ENCODE measurements at regions not wholly inside any gene's neighbourhood (a gene's known extent, or its start where the extent isn't known, plus 50 kb on each side); places are given as distances from the start of the nearest gene placed in this dataset.
"Not testable (repeated sequence)": the region's sequence is repeated elsewhere in the genome, so short reads cannot be mapped to it uniquely, and the experiment has no call there.

- TF ChIP-seq PKNOX1 (IDR thresholded peaks at IDR 0.05), result no peak
- TF ChIP-seq FOXK2 (IDR thresholded peaks at IDR 0.05), result no peak
- TF ChIP-seq SUZ12 (IDR thresholded peaks at IDR 0.05), result no peak
- TF ChIP-seq ARNT (IDR thresholded peaks at IDR 0.05), result no peak
- TF ChIP-seq TARDBP (IDR thresholded peaks at IDR 0.05), result no peak
- TF ChIP-seq FOXA1 (IDR thresholded peaks at IDR 0.05), result no peak
- TF ChIP-seq HDGF (IDR thresholded peaks at IDR 0.05; ENCODE audit: borderline replicate concordance), result no peak
- TF ChIP-seq BHLHE40 (IDR thresholded peaks at IDR 0.05; ENCODE audit: borderline replicate concordance), result no peak
- TF ChIP-seq ELF4 (IDR thresholded peaks at IDR 0.05), result no peak
- no peak for TF ChIP-seq L3MBTL2 (conservative IDR thresholded peaks at IDR 0.05)
- ChIA-PET POLR2A (no interaction called here), CTCF (no interaction called here)
- no peak for DNase-seq (ENCODE audit: extremely low spot score)
Observed at GRCh38 chr7:113622796-113623195, 296.0 kb downstream of the PPP1R3A start.

- DNase-seq (ENCODE audit: extremely low spot score), result no peak
- ChIA-PET CTCF (no interaction called here), POLR2A (no interaction called here)
- no peak for TF ChIP-seq HDGF (IDR thresholded peaks at IDR 0.05; ENCODE audit: borderline replicate concordance)
- TF ChIP-seq PKNOX1 (IDR thresholded peaks at IDR 0.05), result no peak
- no peak for TF ChIP-seq TARDBP (IDR thresholded peaks at IDR 0.05)
- no peak for TF ChIP-seq SUZ12 (IDR thresholded peaks at IDR 0.05)
- no peak for TF ChIP-seq CTBP1 (IDR thresholded peaks at IDR 0.05; ENCODE audit: borderline replicate concordance)
- TF ChIP-seq ELF4 (IDR thresholded peaks at IDR 0.05), result no peak
- no peak for TF ChIP-seq ARNT (IDR thresholded peaks at IDR 0.05)
- no peak for TF ChIP-seq BHLHE40 (IDR thresholded peaks at IDR 0.05; ENCODE audit: borderline replicate concordance)
- no peak for TF ChIP-seq L3MBTL2 (conservative IDR thresholded peaks at IDR 0.05)
- no peak for TF ChIP-seq LEF1 (IDR thresholded peaks at IDR 0.05; ENCODE audit: borderline replicate concordance)
- no peak for TF ChIP-seq FOXM1 (IDR thresholded peaks at IDR 0.05; ENCODE audit: borderline replicate concordance)
- TF ChIP-seq SP1 (IDR thresholded peaks at IDR 0.05), result no peak
- no peak for TF ChIP-seq FOXA1 (IDR thresholded peaks at IDR 0.05)
- no peak for TF ChIP-seq FOXK2 (IDR thresholded peaks at IDR 0.05)
Observed at GRCh38 chr7:113610572-113610971, 308.2 kb downstream of the PPP1R3A start.

GRCh38 chr7:113608782-113609181 lies 310.0 kb downstream of the PPP1R3A start:
- ChIA-PET POLR2A (no interaction called here), CTCF (no interaction called here)
- DNase-seq (ENCODE audit: extremely low spot score), result no peak
- TF ChIP-seq FOXK2 (IDR thresholded peaks at IDR 0.05) (no peak), SP1 (IDR thresholded peaks at IDR 0.05) (no peak), TARDBP (IDR thresholded peaks at IDR 0.05) (no peak), BHLHE40 (IDR thresholded peaks at IDR 0.05; ENCODE audit: borderline replicate concordance) (no peak), LEF1 (IDR thresholded peaks at IDR 0.05; ENCODE audit: borderline replicate concordance) (no peak), FOXM1 (IDR thresholded peaks at IDR 0.05; ENCODE audit: borderline replicate concordance) (no peak), CTBP1 (IDR thresholded peaks at IDR 0.05; ENCODE audit: borderline replicate concordance) (no peak), L3MBTL2 (conservative IDR thresholded peaks at IDR 0.05) (no peak), FOXA1 (IDR thresholded peaks at IDR 0.05) (no peak), PKNOX1 (IDR thresholded peaks at IDR 0.05) (no peak), NFRKB (IDR thresholded peaks at IDR 0.05) (no peak), ELF4 (IDR thresholded peaks at IDR 0.05) (no peak), SUZ12 (IDR thresholded peaks at IDR 0.05) (no peak), HDGF (IDR thresholded peaks at IDR 0.05; ENCODE audit: borderline replicate concordance) (no peak), ARNT (IDR thresholded peaks at IDR 0.05) (no peak), ZNF384 (IDR thresholded peaks at IDR 0.05) (no peak)

GRCh38 chr7:113606325-113606724 lies 312.5 kb downstream of the PPP1R3A start:
- TF ChIP-seq FOXM1 (IDR thresholded peaks at IDR 0.05; ENCODE audit: borderline replicate concordance) (no peak), L3MBTL2 (conservative IDR thresholded peaks at IDR 0.05) (no peak), ARNT (IDR thresholded peaks at IDR 0.05) (no peak), CTBP1 (IDR thresholded peaks at IDR 0.05; ENCODE audit: borderline replicate concordance) (no peak), FOXK2 (IDR thresholded peaks at IDR 0.05) (no peak)
- DNase-seq (ENCODE audit: extremely low spot score), result no peak
- ChIA-PET CTCF (no interaction called here), POLR2A (no interaction called here)

- POLR2A ChIA-PET; CTCF ChIA-PET; DNase-seq (ENCODE audit: extremely low spot score): not testable (repeated sequence)
Observed at GRCh38 chr7:113600428-113600827, 318.4 kb downstream of the PPP1R3A start.

GRCh38 chr7:113593455-113593854 lies 325.4 kb downstream of the PPP1R3A start:
- POLR2A ChIA-PET; CTCF ChIA-PET; DNase-seq (ENCODE audit: extremely low spot score): not testable (repeated sequence)

- DNase-seq (ENCODE audit: extremely low spot score); POLR2A ChIA-PET; CTCF ChIA-PET: not testable (repeated sequence)
Observed at GRCh38 chr7:113592924-113593323, 325.9 kb downstream of the PPP1R3A start.

- POLR2A ChIA-PET, result no interaction called here
- DNase-seq (ENCODE audit: extremely low spot score), result no peak
- TF ChIP-seq FOXK2 (IDR thresholded peaks at IDR 0.05) (no peak), ARNT (IDR thresholded peaks at IDR 0.05) (no peak), SUZ12 (IDR thresholded peaks at IDR 0.05) (no peak), SP1 (IDR thresholded peaks at IDR 0.05) (no peak), TARDBP (IDR thresholded peaks at IDR 0.05) (no peak), L3MBTL2 (conservative IDR thresholded peaks at IDR 0.05) (no peak), FOXA1 (IDR thresholded peaks at IDR 0.05) (no peak), LEF1 (IDR thresholded peaks at IDR 0.05; ENCODE audit: borderline replicate concordance) (no peak), BHLHE40 (IDR thresholded peaks at IDR 0.05; ENCODE audit: borderline replicate concordance) (no peak), CTBP1 (IDR thresholded peaks at IDR 0.05; ENCODE audit: borderline replicate concordance) (no peak), NFRKB (IDR thresholded peaks at IDR 0.05) (no peak), ZNF384 (IDR thresholded peaks at IDR 0.05) (no peak), PKNOX1 (IDR thresholded peaks at IDR 0.05) (no peak), HDGF (IDR thresholded peaks at IDR 0.05; ENCODE audit: borderline replicate concordance) (no peak), ELF4 (IDR thresholded peaks at IDR 0.05) (no peak), FOXM1 (IDR thresholded peaks at IDR 0.05; ENCODE audit: borderline replicate concordance) (no peak)
- CTCF ChIA-PET, result no interaction called here
Observed at GRCh38 chr7:113582471-113582870, 336.3 kb downstream of the PPP1R3A start.

- POLR2A ChIA-PET; CTCF ChIA-PET; DNase-seq (ENCODE audit: extremely low spot score): not testable (repeated sequence)
Observed at GRCh38 chr7:113563257-113563656, 355.6 kb downstream of the PPP1R3A start.

All from HEK293T (cell line).